COR-L47 (cell line): ENCODE measurements at regions not wholly inside any gene's neighbourhood (a gene's known extent, or its start where the extent isn't known, plus 50 kb on each side); places are given as distances from the start of the nearest gene placed in this dataset.
A peak's percentile ranks its signal among the peaks of the same experiment; 100 is the strongest.
"Not testable (repeated sequence)": the region's sequence is repeated elsewhere in the genome, so short reads cannot be mapped to it uniquely, and the experiment has no call there.

Experiments used
- DNase-seq: peaks from one replicate; lab custom pipeline; 2025; lab: John Stamatoyannopoulos, UW

- DNase-seq = no peak
Observed at GRCh38 chr7:69395061-69395714, 203.1 kb upstream of the AUTS2 start.

DNA sequence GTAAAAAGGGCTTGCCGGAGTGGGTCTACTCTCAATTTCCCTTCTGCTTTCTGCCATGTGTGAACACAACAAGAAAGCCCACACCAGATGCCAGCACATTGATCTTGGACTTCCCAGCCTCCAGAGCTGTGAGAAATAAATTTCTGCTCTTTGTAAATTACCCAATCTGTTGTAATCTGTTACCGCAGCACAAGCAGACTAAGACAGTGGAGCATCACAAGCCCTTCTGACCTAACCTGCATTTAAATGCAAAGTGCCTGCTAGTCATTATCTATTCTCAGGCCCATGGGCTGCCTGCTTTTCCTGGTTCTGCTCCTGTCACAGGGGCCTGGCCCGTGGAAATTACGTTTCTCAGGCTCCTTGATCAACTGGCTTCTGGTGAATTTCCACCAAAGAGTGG lies 199.3 kb upstream of the AUTS2 start:
- DNase-seq = no peak

- DNase-seq = no peak
Observed at GRCh38 chr7:69399401-69399800, 198.9 kb upstream of the AUTS2 start.

DNA sequence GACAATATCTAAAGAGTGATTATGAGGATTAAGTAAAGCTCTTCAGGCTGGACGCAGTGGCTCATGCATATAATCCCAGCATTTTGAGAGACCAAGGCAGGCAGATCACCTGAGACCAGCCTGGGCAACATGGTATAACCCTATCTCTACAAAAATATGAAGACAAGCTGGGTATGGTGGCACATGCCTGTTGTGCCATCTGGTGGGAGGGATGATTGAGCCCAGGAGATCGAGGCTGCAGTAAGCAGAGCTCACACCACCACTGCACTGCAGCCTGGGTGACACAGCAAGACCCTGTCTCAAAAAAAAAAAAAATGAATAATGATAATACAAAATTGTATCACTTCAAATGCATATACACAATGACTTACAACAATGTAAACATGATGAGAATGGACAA lies 195.6 kb upstream of the AUTS2 start:
- DNase-seq = no peak

GRCh38 chr7:69403169-69403568 lies 195.1 kb upstream of the AUTS2 start:
- peak; percentile 36 for DNase-seq

DNA sequence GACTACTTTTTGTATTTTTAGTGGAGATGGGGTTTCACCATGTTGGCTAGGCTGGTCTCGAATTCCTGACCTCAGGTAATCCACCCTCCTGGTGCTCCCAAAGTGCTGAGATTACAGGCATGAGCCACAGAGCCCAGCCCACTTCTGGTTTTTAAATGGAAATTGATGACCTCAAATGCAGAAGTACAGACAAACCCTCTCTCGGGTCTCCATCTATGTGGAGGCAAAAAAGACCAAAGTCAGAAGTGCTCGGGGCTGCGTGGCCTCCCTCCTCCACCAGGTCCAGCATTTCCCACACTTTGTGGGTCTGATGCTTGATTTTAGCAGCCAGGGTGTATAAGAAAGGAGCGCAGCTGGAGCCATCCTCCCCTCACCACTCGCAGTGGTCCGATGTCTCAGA lies 187.3 kb upstream of the AUTS2 start:
- DNase-seq = no peak

GRCh38 chr7:69411466-69411865 lies 186.8 kb upstream of the AUTS2 start:
- no peak for DNase-seq

- no peak for DNase-seq
Observed at GRCh38 chr7:69412331-69413146, 185.7 kb upstream of the AUTS2 start.

GRCh38 chr7:69414555-69414954 lies 183.7 kb upstream of the AUTS2 start:
- DNase-seq = no peak

DNA sequence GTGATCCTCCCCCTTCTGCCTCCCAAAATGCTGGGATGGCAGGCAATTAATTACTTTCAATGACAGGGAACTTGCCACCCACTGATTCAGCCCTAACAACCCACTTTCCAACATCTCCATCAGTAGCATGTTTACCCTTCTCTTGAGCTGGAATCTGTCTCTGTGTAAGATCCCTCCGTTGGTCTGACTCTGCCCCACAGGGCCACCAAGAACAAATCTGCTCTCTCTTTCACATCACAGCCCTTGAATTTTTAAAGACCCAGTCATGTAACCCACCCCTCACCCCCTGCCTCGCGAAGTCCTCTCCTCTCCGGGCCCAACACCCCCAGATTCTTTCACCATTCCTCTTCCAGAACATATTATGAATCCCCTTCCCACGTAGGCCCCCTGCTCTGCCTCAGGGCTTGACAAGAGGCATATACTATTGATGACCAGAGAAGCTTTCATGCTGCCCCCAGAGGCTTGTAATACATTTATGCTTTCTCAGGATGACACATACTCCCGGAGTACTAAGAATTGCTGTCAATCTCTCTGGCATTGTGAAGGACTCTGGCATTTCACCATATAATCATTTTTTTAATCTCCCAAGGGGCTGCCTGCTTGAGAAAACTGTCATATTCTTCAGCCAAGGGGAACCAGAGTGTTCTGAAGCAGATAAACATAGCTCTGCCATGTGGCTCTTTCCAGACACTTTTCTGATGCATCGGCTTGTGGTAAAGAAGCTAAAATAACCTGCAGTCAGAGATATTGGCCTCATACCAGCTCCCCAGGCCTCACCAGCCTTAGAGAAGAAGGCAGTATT lies 179.2 kb upstream of the AUTS2 start:
- DNase-seq = no peak

GRCh38 chr7:69419934-69420333 lies 178.3 kb upstream of the AUTS2 start:
- no peak for DNase-seq

DNA sequence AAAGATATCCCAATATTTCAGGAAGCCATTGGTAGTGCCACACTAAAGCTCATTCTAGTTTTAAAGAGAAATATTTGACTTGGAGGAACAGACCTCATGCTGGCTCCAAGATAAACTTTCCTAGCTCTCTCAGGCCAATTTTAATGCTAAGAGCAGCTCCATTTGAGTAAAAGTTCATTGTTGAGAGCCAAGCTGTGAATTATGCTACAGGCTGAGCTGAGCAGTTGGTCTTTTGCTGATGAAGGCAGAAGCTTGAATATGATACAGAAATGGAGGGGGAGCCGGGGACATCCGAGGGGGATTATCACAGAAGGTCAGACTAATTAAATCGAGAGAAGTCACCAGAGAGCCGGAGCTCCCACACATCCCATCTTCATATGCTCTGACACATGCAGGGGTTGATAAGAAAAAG lies 175.7 kb upstream of the AUTS2 start:
- no peak for DNase-seq

DNA sequence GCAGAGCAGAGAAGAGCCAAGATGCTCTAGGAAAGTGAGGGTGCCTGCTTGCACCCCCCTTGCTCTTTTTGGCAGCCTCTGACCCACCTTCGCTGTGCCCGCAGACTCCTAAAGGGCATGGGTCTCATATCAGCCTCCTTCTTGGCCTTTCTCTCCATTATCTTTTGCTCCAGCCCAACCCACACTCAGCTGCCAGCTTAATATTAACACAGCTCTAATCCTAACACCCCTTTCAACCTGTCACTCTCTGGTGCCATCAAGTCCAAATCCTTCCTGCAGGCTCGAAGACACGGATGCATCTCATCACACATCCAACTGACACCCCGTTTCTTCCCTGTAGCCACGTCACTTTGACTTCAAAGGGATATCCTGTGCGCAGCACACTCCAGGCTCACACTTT lies 171.6 kb upstream of the AUTS2 start:
- no peak for DNase-seq

DNA sequence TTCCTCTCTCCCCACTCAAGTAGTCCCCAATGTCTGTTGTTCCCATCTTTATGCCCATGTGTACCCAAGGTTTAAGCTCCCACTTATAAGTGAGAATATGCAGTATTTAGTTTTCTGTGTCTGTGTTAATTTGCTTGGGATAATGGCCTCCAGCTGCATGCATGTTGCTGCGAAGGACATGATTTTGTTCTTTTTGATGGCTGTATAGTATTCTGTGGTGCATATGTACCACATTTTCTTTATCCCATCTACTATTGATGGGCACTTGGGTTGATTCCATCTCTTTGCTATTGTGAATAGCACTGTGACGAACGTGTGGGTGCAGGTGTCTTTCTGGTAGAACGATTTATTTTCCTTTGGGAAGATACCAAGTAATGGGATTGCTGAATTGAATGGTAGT lies 170.2 kb upstream of the AUTS2 start:
- no peak for DNase-seq

DNA sequence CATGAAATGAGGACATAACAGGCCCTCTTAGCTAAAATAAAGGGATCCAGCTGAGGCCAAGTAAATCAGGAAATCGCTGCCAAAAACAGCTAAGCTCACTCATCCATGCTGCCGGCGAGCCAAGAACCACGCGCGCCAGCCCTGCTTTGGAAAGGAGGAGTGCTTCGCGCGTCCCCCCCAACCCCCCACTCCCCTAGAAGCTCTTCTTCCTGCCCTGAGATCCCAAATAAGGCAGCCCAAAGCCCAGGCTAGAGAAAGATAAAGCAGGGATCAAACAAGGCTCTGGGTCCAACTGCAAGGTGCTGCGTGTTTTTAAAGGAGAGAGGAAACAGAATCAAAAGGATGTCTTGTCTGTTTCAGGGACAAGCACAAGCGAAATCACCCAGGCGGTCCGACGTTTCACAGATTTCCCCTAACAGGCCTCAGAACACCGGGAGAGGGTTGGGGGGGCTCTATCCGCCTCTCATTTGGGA lies 168.3 kb upstream of the AUTS2 start:
- peak; percentile 82 for DNase-seq

GRCh38 chr7:69430384-69431021 lies 167.8 kb upstream of the AUTS2 start:
- peak; percentile 36 for DNase-seq

- no peak for DNase-seq
Observed at GRCh38 chr7:69431626-69432025, 166.6 kb upstream of the AUTS2 start.

DNA sequence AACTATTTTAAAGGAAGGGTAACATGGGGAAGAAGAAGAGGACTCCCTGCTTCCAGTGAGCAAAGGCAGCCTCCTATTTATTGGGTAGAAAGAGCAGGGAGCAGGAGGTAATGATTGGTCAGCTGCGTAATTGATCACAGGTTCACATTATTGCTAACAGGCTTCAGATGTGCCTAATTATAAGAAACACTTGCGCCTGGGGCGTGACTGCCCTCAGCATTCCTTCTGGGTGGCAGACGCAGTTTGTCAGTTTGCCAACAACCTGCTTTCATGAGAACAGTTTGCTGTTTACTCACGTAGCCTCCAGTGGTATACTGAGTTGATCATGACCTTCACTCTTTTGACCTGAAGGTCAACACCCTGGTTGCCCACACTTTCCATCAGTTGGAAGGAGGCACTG lies 166.0 kb upstream of the AUTS2 start:
- DNase-seq = not testable (repeated sequence)

GRCh38 chr7:69433081-69433480 lies 165.2 kb upstream of the AUTS2 start:
- DNase-seq = no peak

- no peak for DNase-seq
Observed at GRCh38 chr7:69434398-69434815, 163.9 kb upstream of the AUTS2 start.

DNA sequence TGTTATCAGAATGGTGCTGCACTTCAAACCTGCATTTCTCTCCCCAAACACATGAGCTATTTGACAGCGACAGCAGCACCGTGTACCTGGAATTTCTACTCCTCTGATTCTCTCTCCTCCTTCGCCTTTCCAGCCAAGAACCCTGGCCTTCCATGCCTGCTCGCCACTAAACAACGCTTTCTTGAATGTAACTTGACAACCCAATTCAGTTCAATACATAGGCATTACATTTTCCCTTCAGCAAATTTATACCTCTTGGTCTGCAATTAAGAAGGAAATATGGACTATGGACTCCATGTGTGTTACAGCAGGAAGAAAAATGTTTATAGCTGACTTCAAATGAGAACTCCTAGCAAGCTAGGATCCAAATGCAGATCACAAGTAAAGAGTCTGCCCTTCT lies 162.6 kb upstream of the AUTS2 start:
- no peak for DNase-seq

DNA sequence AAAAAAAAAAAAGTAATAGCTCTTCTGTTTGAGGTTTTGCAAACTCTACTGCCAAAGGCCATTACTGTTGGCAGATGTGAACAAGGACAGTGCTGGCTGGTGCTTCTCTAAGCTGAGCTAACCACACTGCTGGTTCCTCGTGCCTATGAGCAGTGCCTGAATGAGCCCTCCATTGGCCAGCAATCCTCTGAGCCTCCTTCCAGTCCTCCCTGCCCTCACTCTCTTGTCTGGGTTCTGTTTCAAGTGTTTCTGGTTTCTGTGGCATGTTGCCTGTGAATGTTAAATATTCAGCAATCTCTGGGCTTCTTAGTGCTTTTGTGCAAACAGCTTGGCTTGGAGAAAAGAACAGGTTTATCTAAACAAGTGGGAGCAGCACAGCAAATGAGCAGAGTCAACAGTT lies 161.3 kb upstream of the AUTS2 start:
- no peak for DNase-seq
